Mesendoderm (in vitro differentiated cells): ENCODE measurements at regions not wholly inside any gene's neighbourhood (a gene's known extent, or its start where the extent isn't known, plus 50 kb on each side); places are given as distances from the start of the nearest gene placed in this dataset.

Source experiments
- DNase-seq: peaks from one replicate; pipeline ENCODE4 v3.0.0; 2013
- H2AK5ac ChIP-seq: 2 replicates; pipeline ENCODE4 v1.6.1; 2013; ENCODE audit warnings: low read length, inconsistent platforms
- H2BK120ac ChIP-seq: 2 replicates; pipeline ENCODE4 v1.6.1; 2013; ENCODE audit warnings: low read depth, mild to moderate bottlenecking, low read length, moderate library complexity, mixed read lengths
- H2BK15ac ChIP-seq: replicated peaks from 2 replicates; pipeline ENCODE4 v1.6.1; 2013; ENCODE audit warnings: low read depth, mild to moderate bottlenecking, moderate library complexity
- H2BK5ac ChIP-seq: 2 replicates; pipeline ENCODE4 v1.6.1; 2013; ENCODE audit warnings: low read length, inconsistent platforms
- H3K18ac ChIP-seq: 2 replicates; pipeline ENCODE4 v1.6.1; 2013; ENCODE audit warnings: mild to moderate bottlenecking, low read length, mixed read lengths
- H3K23ac ChIP-seq: one replicate; pipeline ENCODE4 v1.6.1; 2013; ENCODE audit warnings: low read length
- H3K27ac ChIP-seq: 2 replicates; pipeline ENCODE4 v1.5.1; 2013; ENCODE audit warnings: low read depth, mild to moderate bottlenecking, inconsistent platforms, low read length, moderate library complexity
- H3K27me3 ChIP-seq: 2 replicates; pipeline ENCODE4 v1.6.1; 2013; ENCODE audit warnings: low read length, control low read depth, mild to moderate bottlenecking, inconsistent platforms; ENCODE audit not compliant: insufficient read depth, poor library complexity
- H3K36me3 ChIP-seq: 2 replicates; pipeline ENCODE4 v1.6.1; 2013; ENCODE audit warnings: low read length, inconsistent platforms; ENCODE audit not compliant: control insufficient read depth, insufficient read depth
- H3K4ac ChIP-seq: one replicate; pipeline ENCODE4 v1.6.1; 2013; ENCODE audit warnings: low read depth, mild to moderate bottlenecking, low read length, moderate library complexity
- H3K4me1 ChIP-seq: 2 replicates; pipeline ENCODE4 v1.6.1; 2013; ENCODE audit warnings: low read depth, low read length, inconsistent platforms; ENCODE audit not compliant: control insufficient read depth
- H3K4me2 ChIP-seq: 2 replicates; pipeline ENCODE4 v1.6.1; 2013; ENCODE audit warnings: low read length
- H3K4me3 ChIP-seq: 2 replicates; pipeline ENCODE4 v1.5.1; 2013; ENCODE audit warnings: mild to moderate bottlenecking, low read length
- H3K56ac ChIP-seq: one replicate; pipeline ENCODE4 v1.6.1; 2013; ENCODE audit warnings: low read length
- H3K79me1 ChIP-seq: 2 replicates; pipeline ENCODE4 v1.6.1; 2013; ENCODE audit warnings: low read length, inconsistent platforms
- H3K79me2 ChIP-seq: 2 replicates; pipeline ENCODE4 v1.6.1; 2013; ENCODE audit warnings: mild to moderate bottlenecking, low read length; ENCODE audit not compliant: control insufficient read depth, insufficient read depth
- H3K9ac ChIP-seq: 2 replicates; pipeline ENCODE4 v1.6.1; 2013; ENCODE audit warnings: low read length, inconsistent platforms
- H4K5ac ChIP-seq: one replicate; pipeline ENCODE4 v1.6.1; 2013; ENCODE audit warnings: low read length
- H4K8ac ChIP-seq: one replicate; pipeline ENCODE4 v1.6.1; 2013; ENCODE audit warnings: low read depth, mild to moderate bottlenecking, control low read depth, low read length, moderate library complexity
- WGBS: extraction: QIAGEN DNeasy Blood & Tissue Kit; methylation state at CpG from one replicate; pipeline ENCODE4 v1.1.7; 2013; ENCODE audit warnings: low lambda C conversion rate, missing lambda C conversion rate; ENCODE audit not compliant: insufficient coverage; ENCODE audit errors: extremely low coverage; 5-methylcytosine and 5-hydroxymethylcytosine counted together

DNA sequence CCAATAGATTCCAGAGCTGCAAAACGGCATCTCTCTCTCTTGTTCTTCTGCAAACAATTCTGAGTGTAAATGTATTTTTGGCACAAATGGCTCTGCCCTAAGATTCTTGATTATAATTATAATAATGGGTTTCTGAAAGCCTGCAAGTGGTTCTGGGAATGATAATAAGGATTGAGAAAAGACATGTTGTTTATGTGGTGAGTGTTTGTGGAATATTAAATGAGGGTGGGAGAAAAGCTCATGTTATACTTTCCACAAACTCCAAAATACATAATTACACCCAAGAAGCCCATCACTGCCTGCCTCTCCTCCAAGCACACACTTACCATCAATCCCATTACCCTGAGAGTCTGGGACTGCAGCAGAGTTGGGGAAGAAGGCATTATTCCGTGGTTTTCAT is 460.0 kb upstream of the BRINP1 start:
- H3K27me3 ChIP-seq: no peaks in the 10 kb centered on the region
- H4K8ac ChIP-seq: no peak overlapping the region
- H3K56ac ChIP-seq: no peak overlapping the region
- no peak overlapping the region for H3K27ac ChIP-seq
- H3K23ac ChIP-seq: no peak overlapping the region
- H3K18ac ChIP-seq: no peak overlapping the region
- no peak overlapping the region for H2AK5ac ChIP-seq
- no CpG with 5 or more reads among the region's 2 CpGs for WGBS
- H3K79me2 ChIP-seq: no peaks in the 10 kb centered on the region
- no peaks in the 10 kb centered on the region for H3K4me1 ChIP-seq
- H3K4me2 ChIP-seq: no peak overlapping the region
- no peak for DNase-seq
- no peak overlapping the region for H3K4me3 ChIP-seq
- no peaks in the 10 kb centered on the region for H3K36me3 ChIP-seq
- H2BK5ac ChIP-seq: no peak overlapping the region
- no peak overlapping the region for H3K9ac ChIP-seq
- H3K79me1 ChIP-seq: no peaks in the 10 kb centered on the region
- no peak overlapping the region for H3K4ac ChIP-seq
- no peak overlapping the region for H2BK15ac ChIP-seq
- no peak overlapping the region for H2BK120ac ChIP-seq
- H4K5ac ChIP-seq: no peak overlapping the region

- Histone ChIP-seq H3K36me3 (no peaks in the 10 kb centered on the region), H3K27me3 (no peaks in the 10 kb centered on the region), H3K9ac (no peak overlapping the region), H3K27ac (no peak overlapping the region), H3K56ac (no peak overlapping the region), H2BK120ac (no peak overlapping the region), H3K4me1 (no peaks in the 10 kb centered on the region), H3K23ac (no peak overlapping the region), H4K5ac (no peak overlapping the region), H3K79me1 (no peaks in the 10 kb centered on the region), H4K8ac (no peak overlapping the region), H2AK5ac (no peak overlapping the region), H2BK15ac (no peak overlapping the region), H2BK5ac (no peak overlapping the region), H3K79me2 (no peaks in the 10 kb centered on the region), H3K4me3 (no peak overlapping the region), H3K4ac (no peak overlapping the region), H3K18ac (no peak overlapping the region), H3K4me2 (no peak overlapping the region)
- no peak for DNase-seq
- WGBS: no CpG with 5 or more reads among the region's 4 CpGs
Observed at GRCh38 chr9:119827526-119827925, 458.3 kb upstream of the BRINP1 start.

DNA sequence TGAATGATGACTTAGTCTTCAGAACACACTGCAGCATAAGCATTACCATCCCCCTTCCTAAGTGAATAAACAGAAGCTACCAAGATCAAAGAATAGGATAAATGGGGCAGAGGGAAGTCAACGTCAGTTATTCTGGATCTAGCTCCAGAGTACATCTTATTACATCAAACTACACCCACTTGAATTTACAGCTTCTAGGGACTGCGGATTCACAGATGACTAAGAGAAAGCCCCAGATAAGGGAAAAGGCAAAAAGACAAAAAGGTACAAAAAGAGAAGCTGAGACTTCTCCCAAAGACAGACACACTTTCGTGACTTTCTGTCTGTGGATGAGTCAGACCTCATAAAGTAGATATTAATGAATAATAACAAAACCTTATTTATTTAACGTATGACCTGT is 457.9 kb upstream of the BRINP1 start:
- no peak overlapping the region for H3K56ac ChIP-seq
- H3K4ac ChIP-seq: no peak overlapping the region
- H3K4me1 ChIP-seq: no peaks in the 10 kb centered on the region
- H3K4me3 ChIP-seq: no peak overlapping the region
- no peak overlapping the region for H2BK5ac ChIP-seq
- H4K8ac ChIP-seq: no peak overlapping the region
- no peak overlapping the region for H3K27ac ChIP-seq
- no peaks in the 10 kb centered on the region for H3K79me1 ChIP-seq
- H4K5ac ChIP-seq: no peak overlapping the region
- no peak overlapping the region for H2AK5ac ChIP-seq
- no peak overlapping the region for H3K18ac ChIP-seq
- no peak for DNase-seq
- H3K36me3 ChIP-seq: no peaks in the 10 kb centered on the region
- H3K27me3 ChIP-seq: no peaks in the 10 kb centered on the region
- H2BK15ac ChIP-seq: no peak overlapping the region
- H3K79me2 ChIP-seq: no peaks in the 10 kb centered on the region
- H3K9ac ChIP-seq: no peak overlapping the region
- H3K23ac ChIP-seq: no peak overlapping the region
- H3K4me2 ChIP-seq: no peak overlapping the region
- H2BK120ac ChIP-seq: no peak overlapping the region
- WGBS: no CpG with 5 or more reads among the region's 4 CpGs

DNA sequence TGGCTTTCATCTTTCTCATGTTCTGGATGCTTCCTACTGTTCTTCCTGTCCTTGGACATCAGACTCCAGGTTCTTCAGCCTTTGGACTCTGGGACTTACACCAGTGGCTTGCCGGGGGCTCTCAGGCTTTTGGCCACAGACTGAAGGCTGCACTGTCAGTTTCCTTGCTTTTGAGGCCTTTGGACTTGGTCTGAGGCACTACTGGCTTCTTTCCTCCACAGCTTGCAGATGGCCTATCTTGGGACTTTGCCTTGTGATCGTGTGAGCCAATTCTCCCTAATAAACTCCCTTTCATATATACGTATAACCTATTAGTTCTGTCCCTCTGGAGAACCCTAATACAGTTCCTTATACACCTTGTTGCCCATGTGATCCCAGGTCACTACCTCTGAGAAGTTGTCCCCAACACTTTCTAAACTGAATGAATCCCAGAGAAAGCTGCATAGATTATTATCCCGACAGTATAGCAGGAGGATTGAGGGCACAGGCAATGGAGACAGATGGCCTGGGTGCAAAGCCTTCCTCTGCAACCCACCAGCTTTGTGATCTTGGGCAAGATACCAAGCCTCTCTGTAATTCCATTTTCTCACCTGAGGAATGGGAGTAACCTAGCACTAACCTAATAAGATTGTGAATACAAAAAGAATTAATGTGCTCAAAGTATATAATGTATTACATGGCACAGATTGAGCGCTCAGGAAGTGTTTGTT is 449.6 kb upstream of the BRINP1 start:
- Histone ChIP-seq H3K18ac (no peak overlapping the region), H3K27me3 (no peaks in the 10 kb centered on the region), H3K79me1 (no peaks in the 10 kb centered on the region), H3K4me3 (no peak overlapping the region), H4K5ac (no peak overlapping the region), H3K4me1 (no peaks in the 10 kb centered on the region), H2BK5ac (no peak overlapping the region), H3K56ac (no peak overlapping the region), H3K4me2 (no peak overlapping the region), H3K9ac (no peak overlapping the region), H2BK15ac (no peak overlapping the region), H3K4ac (no peak overlapping the region), H2AK5ac (no peak overlapping the region), H3K23ac (no peak overlapping the region), H3K79me2 (no peaks in the 10 kb centered on the region), H3K36me3 (no peaks in the 10 kb centered on the region), H2BK120ac (no peak overlapping the region), H3K27ac (no peak overlapping the region), H4K8ac (no peak overlapping the region)
- DNase-seq: no peak
- WGBS: no CpG with 5 or more reads among the region's 5 CpGs

DNA sequence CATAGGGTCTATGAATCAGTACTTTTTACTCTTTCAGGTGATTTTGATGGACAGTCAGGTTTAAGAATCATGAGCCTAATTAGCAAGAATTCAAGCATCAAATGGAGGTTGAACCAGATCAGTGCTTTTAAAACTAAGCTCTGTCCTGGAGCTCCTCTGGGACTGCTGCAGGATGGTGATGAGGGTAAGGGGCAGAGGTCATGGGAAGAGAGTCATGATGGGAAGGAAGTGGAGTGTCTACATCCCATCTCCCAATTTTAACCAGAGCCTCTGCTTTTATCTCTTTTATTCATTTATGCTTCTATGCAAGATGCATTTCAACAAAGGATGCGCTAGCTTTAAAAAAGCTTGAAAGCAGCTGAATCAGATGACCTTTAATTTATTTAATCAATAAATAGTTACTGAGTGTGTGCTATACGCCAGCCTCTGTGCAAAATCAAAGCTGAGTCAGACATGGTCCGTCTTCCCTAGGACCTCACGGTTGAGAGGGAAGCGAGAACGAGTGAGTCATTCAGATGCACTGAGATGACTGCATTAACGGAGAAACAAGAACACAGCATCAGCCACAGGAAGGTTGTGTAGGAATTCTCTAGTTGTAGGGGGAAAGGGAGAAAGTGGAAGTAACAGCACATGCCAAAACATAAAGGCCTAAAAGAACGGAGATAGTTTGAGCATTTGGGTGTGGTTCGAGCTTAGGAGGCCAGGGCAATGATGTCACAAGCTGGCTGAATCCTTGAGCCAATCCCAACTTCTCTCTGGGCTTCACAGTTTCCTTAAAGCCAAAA is 441.6 kb upstream of the BRINP1 start:
- no peak overlapping the region for H3K4me2 ChIP-seq
- no peak overlapping the region for H3K4me3 ChIP-seq
- H3K4me1 ChIP-seq: no peaks in the 10 kb centered on the region
- H3K79me2 ChIP-seq: no peaks in the 10 kb centered on the region
- no peak overlapping the region for H3K27ac ChIP-seq
- H2BK15ac ChIP-seq: no peak overlapping the region
- no CpG with 5 or more reads among the region's 9 CpGs for WGBS
- no peak overlapping the region for H3K4ac ChIP-seq
- no peak overlapping the region for H3K56ac ChIP-seq
- H2AK5ac ChIP-seq: no peak overlapping the region
- no peak overlapping the region for H3K9ac ChIP-seq
- H3K36me3 ChIP-seq: no peaks in the 10 kb centered on the region
- H3K18ac ChIP-seq: no peak overlapping the region
- no peak overlapping the region for H2BK120ac ChIP-seq
- no peaks in the 10 kb centered on the region for H3K79me1 ChIP-seq
- no peak overlapping the region for H4K5ac ChIP-seq
- H3K23ac ChIP-seq: no peak overlapping the region
- no peaks in the 10 kb centered on the region for H3K27me3 ChIP-seq
- peak; percentile 16 for DNase-seq
- no peak overlapping the region for H2BK5ac ChIP-seq
- no peak overlapping the region for H4K8ac ChIP-seq
